ENCODE measurements at regions not wholly inside any gene's neighbourhood (a gene's known extent, or its start where the extent isn't known, plus 50 kb on each side); places are given as distances from the start of the nearest gene placed in this dataset.

- H3K27ac Mint-ChIP-seq, result no peak overlapping the region
- H3K4me3 Mint-ChIP-seq, result no peak overlapping the region
- H3K36me3 Mint-ChIP-seq, result peaks cover 7% of the 10 kb centered on the region
- no peaks in the 10 kb centered on the region for H3K27me3 Mint-ChIP-seq
- no peaks in the 10 kb centered on the region for H3K9me3 Mint-ChIP-seq
- peaks cover 78% of the 10 kb centered on the region for H3K4me1 Mint-ChIP-seq
These were observed 187.6 kb upstream of the DMRT1 start for GRCh38 chr9:653856-654387.

GRCh38 chr9:655875-656274, 185.6 kb upstream of the DMRT1 start:
- H3K27me3 Mint-ChIP-seq, result no peaks in the 10 kb centered on the region
- peak overlapping the region; percentile 63 for H3K27ac Mint-ChIP-seq
- no peak overlapping the region for H3K4me3 Mint-ChIP-seq
- H3K4me1 Mint-ChIP-seq, result peaks cover 72% of the 10 kb centered on the region
- peaks cover 7% of the 10 kb centered on the region for H3K36me3 Mint-ChIP-seq
- no peaks in the 10 kb centered on the region for H3K9me3 Mint-ChIP-seq

- Mint-ChIP-seq H3K27me3 (no peaks in the 10 kb centered on the region), H3K4me1 (peaks cover 64% of the 10 kb centered on the region), H3K4me3 (peak overlapping the region; percentile 16), H3K36me3 (peaks cover 10% of the 10 kb centered on the region), H3K27ac (peak overlapping the region; percentile 63), H3K9me3 (no peaks in the 10 kb centered on the region)
These were observed 184.4 kb upstream of the DMRT1 start for GRCh38 chr9:656926-657568.

GRCh38 chr9:659286-659685, 182.2 kb upstream of the DMRT1 start:
- H3K4me3 Mint-ChIP-seq, result no peak overlapping the region
- no peaks in the 10 kb centered on the region for H3K9me3 Mint-ChIP-seq
- no peaks in the 10 kb centered on the region for H3K27me3 Mint-ChIP-seq
- no peak overlapping the region for H3K27ac Mint-ChIP-seq
- peaks cover 12% of the 10 kb centered on the region for H3K36me3 Mint-ChIP-seq
- H3K4me1 Mint-ChIP-seq, result peaks cover 55% of the 10 kb centered on the region

GRCh38 chr9:660227-660626, 181.3 kb upstream of the DMRT1 start:
- Mint-ChIP-seq H3K27me3 (no peaks in the 10 kb centered on the region), H3K4me1 (peaks cover 53% of the 10 kb centered on the region)

GRCh38 chr9:663541-663940, 178.0 kb upstream of the DMRT1 start:
- Mint-ChIP-seq H3K4me3 (no peak overlapping the region), H3K27me3 (no peaks in the 10 kb centered on the region), H3K27ac (no peak overlapping the region), H3K4me1 (peaks cover 47% of the 10 kb centered on the region), H3K36me3 (peaks cover 31% of the 10 kb centered on the region), H3K9me3 (peaks cover 12% of the 10 kb centered on the region)

More at GRCh38 chr9:660227-660626, 181.3 kb upstream of the DMRT1 start:
- Mint-ChIP-seq H3K27ac (no peak overlapping the region), H3K4me3 (no peak overlapping the region), H3K36me3 (peaks cover 12% of the 10 kb centered on the region), H3K9me3 (no peaks in the 10 kb centered on the region)

GRCh38 chr9:665296-665695, 176.2 kb upstream of the DMRT1 start:
- no peaks in the 10 kb centered on the region for H3K27me3 Mint-ChIP-seq
- peaks cover 40% of the 10 kb centered on the region for H3K36me3 Mint-ChIP-seq
- H3K4me3 Mint-ChIP-seq, result no peak overlapping the region
- H3K27ac Mint-ChIP-seq, result no peak overlapping the region
- peaks cover 19% of the 10 kb centered on the region for H3K9me3 Mint-ChIP-seq
- peaks cover 46% of the 10 kb centered on the region for H3K4me1 Mint-ChIP-seq

- Mint-ChIP-seq H3K27ac (no peak overlapping the region), H3K36me3 (peaks cover 29% of the 10 kb centered on the region), H3K27me3 (no peaks in the 10 kb centered on the region), H3K4me3 (no peak overlapping the region), H3K9me3 (peaks cover 25% of the 10 kb centered on the region), H3K4me1 (peaks cover 56% of the 10 kb centered on the region)
These were observed 169.5 kb upstream of the DMRT1 start for GRCh38 chr9:671997-672396.

GRCh38 chr9:672851-673250, 168.6 kb upstream of the DMRT1 start:
- H3K27ac Mint-ChIP-seq, result no peak overlapping the region
- H3K4me1 Mint-ChIP-seq, result peaks cover 59% of the 10 kb centered on the region
- H3K4me3 Mint-ChIP-seq, result no peak overlapping the region
- no peaks in the 10 kb centered on the region for H3K27me3 Mint-ChIP-seq
- H3K9me3 Mint-ChIP-seq, result peaks cover 19% of the 10 kb centered on the region
- peaks cover 26% of the 10 kb centered on the region for H3K36me3 Mint-ChIP-seq

GRCh38 chr9:673264-673965, 168.1 kb upstream of the DMRT1 start:
- no peak overlapping the region for H3K4me3 Mint-ChIP-seq
- H3K4me1 Mint-ChIP-seq, result peaks cover 58% of the 10 kb centered on the region
- H3K36me3 Mint-ChIP-seq, result peaks cover 21% of the 10 kb centered on the region
- H3K27ac Mint-ChIP-seq, result no peak overlapping the region
- peaks cover 14% of the 10 kb centered on the region for H3K9me3 Mint-ChIP-seq
- H3K27me3 Mint-ChIP-seq, result no peaks in the 10 kb centered on the region

- Mint-ChIP-seq H3K4me1 (peaks cover 58% of the 10 kb centered on the region), H3K36me3 (peaks cover 19% of the 10 kb centered on the region), H3K4me3 (peak overlapping the region; percentile 44), H3K27me3 (no peaks in the 10 kb centered on the region), H3K27ac (peak overlapping the region; percentile 51), H3K9me3 (peaks cover 12% of the 10 kb centered on the region)
These were observed 167.5 kb upstream of the DMRT1 start for GRCh38 chr9:673966-674526.

- H3K4me1 Mint-ChIP-seq, result peaks cover 49% of the 10 kb centered on the region
These were observed 165.7 kb upstream of the DMRT1 start for GRCh38 chr9:675697-676370.

GRCh38 chr9:676780-677438, 164.6 kb upstream of the DMRT1 start:
- Mint-ChIP-seq H3K27ac (no peak overlapping the region), H3K27me3 (no peaks in the 10 kb centered on the region), H3K4me3 (peak overlapping the region; percentile 76), H3K36me3 (peaks cover 3% of the 10 kb centered on the region), H3K9me3 (no peaks in the 10 kb centered on the region), H3K4me1 (peaks cover 46% of the 10 kb centered on the region)

More at GRCh38 chr9:675697-676370, 165.7 kb upstream of the DMRT1 start:
- Mint-ChIP-seq H3K27ac (no peak overlapping the region), H3K4me3 (peak overlapping the region; percentile 4), H3K9me3 (peaks cover under 1% of the 10 kb centered on the region), H3K36me3 (peaks cover 4% of the 10 kb centered on the region), H3K27me3 (no peaks in the 10 kb centered on the region)

- H3K4me3 Mint-ChIP-seq, result peak overlapping the region; percentile 76
- peaks cover 3% of the 10 kb centered on the region for H3K36me3 Mint-ChIP-seq
- H3K27ac Mint-ChIP-seq, result peak overlapping the region; percentile 37
- H3K4me1 Mint-ChIP-seq, result peaks cover 46% of the 10 kb centered on the region
- no peaks in the 10 kb centered on the region for H3K27me3 Mint-ChIP-seq
- no peaks in the 10 kb centered on the region for H3K9me3 Mint-ChIP-seq
These were observed 163.9 kb upstream of the DMRT1 start for GRCh38 chr9:677461-678097.

- no peak overlapping the region for H3K4me3 Mint-ChIP-seq
- H3K36me3 Mint-ChIP-seq, result peaks cover 3% of the 10 kb centered on the region
- no peaks in the 10 kb centered on the region for H3K9me3 Mint-ChIP-seq
- peaks cover 38% of the 10 kb centered on the region for H3K4me1 Mint-ChIP-seq
- H3K27me3 Mint-ChIP-seq, result no peaks in the 10 kb centered on the region
- H3K27ac Mint-ChIP-seq, result no peak overlapping the region
These were observed 162.6 kb upstream of the DMRT1 start for GRCh38 chr9:678897-679296.
